Thoracic aorta (tissue), 2 donors: ENCODE measurements at regions not wholly inside any gene's neighbourhood (a gene's known extent, or its start where the extent isn't known, plus 50 kb on each side); places are given as distances from the start of the nearest gene placed in this dataset.

Experiments
- ATAC-seq: fragments of 150-250 bp; one replicate; pipeline ENCODE4 v1.8.0; 2017; ENCODE audit warnings: low read depth; ENCODE audit not compliant: insufficient number of reproducible peaks, low FRiP score
- DNase-seq: peaks from one replicate; pipeline ENCODE4 v3.0.0-alpha.2; 2020; ENCODE audit warnings: low spot score
- H3K27ac ChIP-seq, 2 donors: fragments of 200-600 bp; sonication (generic); 1 replicate in 1 of 2; 2 replicates in 1 of 2; pipeline ENCODE4 v1.5.1; 2016; ENCODE audit warnings: mild to moderate bottlenecking in 2 of 2, moderate library complexity in 2 of 2
- H3K27me3 ChIP-seq: fragments of 200-600 bp; sonication (generic); replicated peaks from 2 replicates; pipeline ENCODE4 v1.6.0; 2016; ENCODE audit warnings: mild to moderate bottlenecking; ENCODE audit not compliant: insufficient read depth
- H3K36me3 ChIP-seq: fragments of 200-600 bp; sonication (generic); one replicate; pipeline ENCODE4 v1.5.1; 2016
- H3K4me1 ChIP-seq, 2 donors: fragments of 200-600 bp; sonication (generic); 1 replicate in 1 of 2; 2 replicates in 1 of 2; pipeline versions ENCODE4 v1.5.1 to v1.6.0; 2016; ENCODE audit warnings: low read depth in 2 of 2, mild to moderate bottlenecking in 1 of 2; ENCODE audit not compliant: control insufficient read depth in 1 of 2
- H3K4me3 ChIP-seq: fragments of 200-600 bp; sonication (generic); 2 replicates; pipeline ENCODE4 v1.5.1; 2016; ENCODE audit warnings: mild to moderate bottlenecking
- H3K9me3 ChIP-seq: fragments of 200-600 bp; sonication (generic); 2 replicates; pipeline ENCODE4 v1.5.1; 2016
- TF ChIP-seq, protein P1 (sequence below): fragments of 200-600 bp; sonication (generic); IDR thresholded peaks from one replicate; pipeline ENCODE4 v1.5.1; 2019; ENCODE audit warnings: antibody characterized with exemption

- DNase-seq (no peak), ATAC-seq (no peak)
- TF ChIP-seq, protein P1, sequence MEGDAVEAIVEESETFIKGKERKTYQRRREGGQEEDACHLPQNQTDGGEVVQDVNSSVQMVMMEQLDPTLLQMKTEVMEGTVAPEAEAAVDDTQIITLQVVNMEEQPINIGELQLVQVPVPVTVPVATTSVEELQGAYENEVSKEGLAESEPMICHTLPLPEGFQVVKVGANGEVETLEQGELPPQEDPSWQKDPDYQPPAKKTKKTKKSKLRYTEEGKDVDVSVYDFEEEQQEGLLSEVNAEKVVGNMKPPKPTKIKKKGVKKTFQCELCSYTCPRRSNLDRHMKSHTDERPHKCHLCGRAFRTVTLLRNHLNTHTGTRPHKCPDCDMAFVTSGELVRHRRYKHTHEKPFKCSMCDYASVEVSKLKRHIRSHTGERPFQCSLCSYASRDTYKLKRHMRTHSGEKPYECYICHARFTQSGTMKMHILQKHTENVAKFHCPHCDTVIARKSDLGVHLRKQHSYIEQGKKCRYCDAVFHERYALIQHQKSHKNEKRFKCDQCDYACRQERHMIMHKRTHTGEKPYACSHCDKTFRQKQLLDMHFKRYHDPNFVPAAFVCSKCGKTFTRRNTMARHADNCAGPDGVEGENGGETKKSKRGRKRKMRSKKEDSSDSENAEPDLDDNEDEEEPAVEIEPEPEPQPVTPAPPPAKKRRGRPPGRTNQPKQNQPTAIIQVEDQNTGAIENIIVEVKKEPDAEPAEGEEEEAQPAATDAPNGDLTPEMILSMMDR = no peak
- H3K27me3 ChIP-seq = no peaks in the 10 kb centered on the region
- H3K4me1 ChIP-seq = no peaks in the 10 kb centered on the region
- H3K27ac ChIP-seq = no peak overlapping the region
- no peak overlapping the region for H3K4me3 ChIP-seq
- H3K9me3 ChIP-seq = no peaks in the 10 kb centered on the region
- H3K36me3 ChIP-seq = no peaks in the 10 kb centered on the region
These were observed 65.5 kb upstream of the BTBD3 start for GRCh38 chr20:11852189-11852588.

GRCh38 chr20:11852811-11853210, 64.9 kb upstream of the BTBD3 start:
- Histone ChIP-seq H3K27me3 (no peaks in the 10 kb centered on the region), H3K4me3 (no peak overlapping the region), H3K36me3 (no peaks in the 10 kb centered on the region), H3K9me3 (no peaks in the 10 kb centered on the region), H3K27ac (no peak overlapping the region), H3K4me1 (no peaks in the 10 kb centered on the region)
- no peak for ATAC-seq
- TF ChIP-seq, protein P1 = no peak
- no peak for DNase-seq

- no peaks in the 10 kb centered on the region for H3K36me3 ChIP-seq
- no peak for DNase-seq
- no peaks in the 10 kb centered on the region for H3K4me1 ChIP-seq
- H3K27me3 ChIP-seq = no peaks in the 10 kb centered on the region
- TF ChIP-seq, protein P1 = no peak
- no peak overlapping the region for H3K27ac ChIP-seq
- no peak overlapping the region for H3K4me3 ChIP-seq
- ATAC-seq = no peak
- H3K9me3 ChIP-seq = no peaks in the 10 kb centered on the region
These were observed 64.3 kb upstream of the BTBD3 start for GRCh38 chr20:11853359-11853758.

GRCh38 chr20:11861479-11861878, 56.2 kb upstream of the BTBD3 start:
- Histone ChIP-seq H3K27me3 (no peaks in the 10 kb centered on the region), H3K36me3 (no peaks in the 10 kb centered on the region), H3K4me3 (no peak overlapping the region), H3K4me1 (no peaks in the 10 kb centered on the region), H3K9me3 (no peaks in the 10 kb centered on the region), H3K27ac (no peak overlapping the region)
- DNase-seq (no peak), ATAC-seq (no peak)
- TF ChIP-seq, protein P1 = no peak

- H3K4me3 ChIP-seq = no peak overlapping the region
- DNase-seq = no peak
- no peaks in the 10 kb centered on the region for H3K36me3 ChIP-seq
- TF ChIP-seq, protein P1 = no peak
- no peaks in the 10 kb centered on the region for H3K4me1 ChIP-seq
- H3K27me3 ChIP-seq = no peaks in the 10 kb centered on the region
- H3K27ac ChIP-seq = no peak overlapping the region
- ATAC-seq = no peak
- no peaks in the 10 kb centered on the region for H3K9me3 ChIP-seq
These were observed 50.3 kb upstream of the BTBD3 start for GRCh38 chr20:11867291-11867919.
